Nephron (organoid): ENCODE measurements at regions not wholly inside any gene's neighbourhood (a gene's known extent, or its start where the extent isn't known, plus 50 kb on each side); places are given as distances from the start of the nearest gene placed in this dataset.

ENCODE experiments used
- H3K27ac Mint-ChIP-seq, 3 experiments: 2 replicates each; pipeline ENCODE4 v1.8.0; 2020; ENCODE audit warnings: mixed read lengths in 3 of 3, mild to moderate bottlenecking in 2 of 3, moderate library complexity in 1 of 3
- H3K27me3 Mint-ChIP-seq: 2 replicates; pipeline ENCODE4 v1.8.0; 2021; ENCODE audit warnings: low read depth, mild to moderate bottlenecking, moderate library complexity, mixed read lengths
- H3K36me3 Mint-ChIP-seq: 2 replicates; pipeline ENCODE4 v1.8.0; 2020; ENCODE audit warnings: low read depth, mixed read lengths
- H3K4me1 Mint-ChIP-seq: 2 replicates; pipeline ENCODE4 v1.8.0; 2020; ENCODE audit warnings: mixed read lengths
- H3K4me3 Mint-ChIP-seq, 3 experiments: 2 replicates each; pipeline ENCODE4 v1.8.0; 2020; ENCODE audit warnings: mild to moderate bottlenecking in 3 of 3, mixed read lengths in 3 of 3, moderate library complexity in 2 of 3
- H3K9me3 Mint-ChIP-seq: 2 replicates; pipeline ENCODE4 v1.8.0; 2020; ENCODE audit warnings: mixed read lengths
- CTCF ChIP-seq, 3 experiments: fragments of 200-600 bp; sonication (generic); IDR thresholded peaks; one replicate each; pipeline ENCODE4 v1.5.0; 2021; ENCODE audit warnings: antibody characterized with exemption in 3 of 3; ENCODE audit not compliant: unreplicated experiment in 3 of 3

- no peak overlapping the region for H3K27ac Mint-ChIP-seq
- no peaks in the 10 kb centered on the region for H3K27me3 Mint-ChIP-seq
- TF ChIP-seq CTCF (IDR thresholded peaks at IDR 0.05; ENCODE audit: unreplicated experiment in 3 of 3), result no peak
- H3K4me1 Mint-ChIP-seq, result no peaks in the 10 kb centered on the region
- no peaks in the 10 kb centered on the region for H3K36me3 Mint-ChIP-seq
- H3K4me3 Mint-ChIP-seq, result no peak overlapping the region
- no peaks in the 10 kb centered on the region for H3K9me3 Mint-ChIP-seq
Observed at GRCh38 chr4:36511785-36512184, 230.4 kb downstream of the DTHD1 start.

- Mint-ChIP-seq H3K9me3 (peaks cover 5% of the 10 kb centered on the region), H3K4me3 (no peak overlapping the region), H3K27me3 (no peaks in the 10 kb centered on the region), H3K4me1 (no peaks in the 10 kb centered on the region), H3K36me3 (no peaks in the 10 kb centered on the region), H3K27ac (no peak overlapping the region)
- no peak for TF ChIP-seq CTCF (IDR thresholded peaks at IDR 0.05; ENCODE audit: unreplicated experiment in 3 of 3)
Observed at GRCh38 chr4:36516522-36517095, 235.2 kb downstream of the DTHD1 start.

- no peaks in the 10 kb centered on the region for H3K4me1 Mint-ChIP-seq
- no peaks in the 10 kb centered on the region for H3K36me3 Mint-ChIP-seq
- H3K27ac Mint-ChIP-seq, result no peak overlapping the region
- H3K9me3 Mint-ChIP-seq, result peaks cover 21% of the 10 kb centered on the region
- no peak overlapping the region for H3K4me3 Mint-ChIP-seq
- H3K27me3 Mint-ChIP-seq, result no peaks in the 10 kb centered on the region
- no peak for TF ChIP-seq CTCF (IDR thresholded peaks at IDR 0.05; ENCODE audit: unreplicated experiment in 3 of 3)
Observed at GRCh38 chr4:36523182-36523581, 241.8 kb downstream of the DTHD1 start.

- peaks cover 4% of the 10 kb centered on the region for H3K27me3 Mint-ChIP-seq
- TF ChIP-seq CTCF (IDR thresholded peaks at IDR 0.05; ENCODE audit: unreplicated experiment in 3 of 3), result no peak
- H3K27ac Mint-ChIP-seq, result no peak overlapping the region
- no peaks in the 10 kb centered on the region for H3K4me1 Mint-ChIP-seq
- no peaks in the 10 kb centered on the region for H3K36me3 Mint-ChIP-seq
- H3K9me3 Mint-ChIP-seq, result peaks cover 13% of the 10 kb centered on the region
- no peak overlapping the region for H3K4me3 Mint-ChIP-seq
Observed at GRCh38 chr4:36532670-36533379, 251.4 kb downstream of the DTHD1 start.

- H3K9me3 Mint-ChIP-seq, result peaks cover 3% of the 10 kb centered on the region
- H3K4me3 Mint-ChIP-seq, result no peak overlapping the region
- H3K36me3 Mint-ChIP-seq, result no peaks in the 10 kb centered on the region
- H3K27ac Mint-ChIP-seq, result no peak overlapping the region
- peaks cover 9% of the 10 kb centered on the region for H3K27me3 Mint-ChIP-seq
- TF ChIP-seq CTCF (IDR thresholded peaks at IDR 0.05; ENCODE audit: unreplicated experiment in 3 of 3), result no peak
- H3K4me1 Mint-ChIP-seq, result no peaks in the 10 kb centered on the region
Observed at GRCh38 chr4:36533944-36534343, 252.5 kb downstream of the DTHD1 start.

- no peak for TF ChIP-seq CTCF (IDR thresholded peaks at IDR 0.05; ENCODE audit: unreplicated experiment in 3 of 3)
- H3K4me1 Mint-ChIP-seq, result no peaks in the 10 kb centered on the region
- no peak overlapping the region for H3K27ac Mint-ChIP-seq
- no peaks in the 10 kb centered on the region for H3K9me3 Mint-ChIP-seq
- H3K36me3 Mint-ChIP-seq, result no peaks in the 10 kb centered on the region
- no peaks in the 10 kb centered on the region for H3K27me3 Mint-ChIP-seq
- no peak overlapping the region for H3K4me3 Mint-ChIP-seq
Observed at GRCh38 chr4:36547383-36547782, 266.0 kb downstream of the DTHD1 start.
